ENCODE measurements at regions not wholly inside any gene's neighbourhood (a gene's known extent, or its start where the extent isn't known, plus 50 kb on each side); places are given as distances from the start of the nearest gene placed in this dataset.

- no peak for TF ChIP-seq CTCF (IDR thresholded peaks at IDR 0.05; ENCODE audit: insufficient read depth, missing control alignments)
- FAIRE-seq (no peak), DNase-seq (ENCODE audit: insufficient read length, low spot score) (no peak)
These were observed 105.2 kb upstream of the SLC28A3 start for GRCh38 chr9:84445737-84446136.

GRCh38 chr9:84447305-84447704 lies 106.7 kb upstream of the SLC28A3 start:
- no peak for DNase-seq (ENCODE audit: insufficient read length, low spot score)
- TF ChIP-seq CTCF (IDR thresholded peaks at IDR 0.05; ENCODE audit: insufficient read depth, missing control alignments) = no peak
- no peak for FAIRE-seq

- DNase-seq (ENCODE audit: insufficient read length, low spot score) (no peak), FAIRE-seq (no peak)
These were observed 109.5 kb upstream of the SLC28A3 start for GRCh38 chr9:84450029-84450428.

GRCh38 chr9:84456527-84456926 lies 116.0 kb upstream of the SLC28A3 start:
- no peak for FAIRE-seq
- no peak for DNase-seq (ENCODE audit: insufficient read length, low spot score)
- no peak for TF ChIP-seq CTCF (IDR thresholded peaks at IDR 0.05; ENCODE audit: insufficient read depth, missing control alignments)

More at GRCh38 chr9:84450029-84450428, 109.5 kb upstream of the SLC28A3 start:
- TF ChIP-seq CTCF (IDR thresholded peaks at IDR 0.05; ENCODE audit: insufficient read depth, missing control alignments) = no peak

GRCh38 chr9:84460695-84461094 lies 120.1 kb upstream of the SLC28A3 start:
- TF ChIP-seq CTCF (IDR thresholded peaks at IDR 0.05; ENCODE audit: insufficient read depth, missing control alignments) = no peak
- FAIRE-seq (no peak), DNase-seq (ENCODE audit: insufficient read length, low spot score) (no peak)

- FAIRE-seq (no peak), DNase-seq (ENCODE audit: insufficient read length, low spot score) (no peak)
- no peak for TF ChIP-seq CTCF (IDR thresholded peaks at IDR 0.05; ENCODE audit: insufficient read depth, missing control alignments)
These were observed 122.7 kb upstream of the SLC28A3 start for GRCh38 chr9:84463272-84463671.

- no peak for TF ChIP-seq CTCF (IDR thresholded peaks at IDR 0.05; ENCODE audit: insufficient read depth, missing control alignments)
- DNase-seq (ENCODE audit: insufficient read length, low spot score) (no peak), FAIRE-seq (no peak)
These were observed 126.2 kb upstream of the SLC28A3 start for GRCh38 chr9:84466580-84467285.
